Upper lobe of left lung (tissue), 6 donors: ENCODE measurements at regions not wholly inside any gene's neighbourhood (a gene's known extent, or its start where the extent isn't known, plus 50 kb on each side); places are given as distances from the start of the nearest gene placed in this dataset.
A peak's percentile ranks its signal among the peaks of the same experiment; 100 is the strongest.

Experiments
- ATAC-seq, 2 donors: fragments of 200-7000 bp; cut with Tn5 transposase; one replicate each; pipeline ENCODE4 v1.9.1; 2022; ENCODE audit warnings: mild to moderate bottlenecking in 2 of 2, moderate library complexity in 2 of 2; ENCODE audit not compliant: low FRiP score in 2 of 2
- DNase-seq, 2 donors: peaks; one replicate each; pipeline ENCODE4 v3.0.0-alpha.2; 2019 to 2020
- H3K27ac ChIP-seq, 4 donors: fragments of 200-600 bp; sonication (generic); one replicate each; pipeline ENCODE4 v1.5.1; 2016 to 2019
- H3K27me3 ChIP-seq, 4 donors: fragments of 200-600 bp; sonication (generic); one replicate each; pipeline ENCODE4 v1.5.1; 2017 to 2019
- H3K36me3 ChIP-seq, 4 donors: fragments of 200-600 bp; sonication (generic); one replicate each; pipeline ENCODE4 v1.5.1; 2016 to 2019
- H3K4me1 ChIP-seq, 4 donors: fragments of 200-600 bp; sonication (generic); one replicate each; pipeline ENCODE4 v1.5.1; 2018 to 2019
- H3K4me3 ChIP-seq, 4 donors: fragments of 200-600 bp; sonication (generic); one replicate each; pipeline ENCODE4 v1.5.1; 2017 to 2019; ENCODE audit warnings: mild to moderate bottlenecking in 2 of 4, moderate library complexity in 1 of 4
- H3K9me3 ChIP-seq, 4 donors: fragments of 200-600 bp; sonication (generic); one replicate each; pipeline ENCODE4 v1.5.1; 2018 to 2019
- CTCF ChIP-seq, 6 experiments: fragments of 450-650 bp in 4 of 6; fragments of 200-600 bp in 2 of 6; sonication (generic) in 2 of 6; IDR thresholded peaks; one replicate each; pipeline ENCODE4 v1.5.1; 2016 to 2019; ENCODE audit warnings: antibody characterized with exemption in 6 of 6
- EP300 ChIP-seq, 4 donors: sonication (generic); formaldehyde crosslinking; IDR thresholded peaks; one replicate each; pipeline ENCODE4 v1.5.1; 2017; ENCODE audit warnings: antibody characterized with exemption in 4 of 4, control low read depth in 2 of 4
- POLR2A ChIP-seq, 4 donors: fragments of 450-650 bp; IDR thresholded peaks; one replicate each; pipeline ENCODE4 v1.5.1; 2016 to 2017; ENCODE audit warnings: antibody characterized with exemption in 4 of 4, mild to moderate bottlenecking in 2 of 4
- POLR2AphosphoS5 ChIP-seq, 2 donors: sonication (generic); formaldehyde crosslinking; IDR thresholded peaks; one replicate each; pipeline ENCODE4 v1.5.1; 2017; ENCODE audit warnings: antibody characterized with exemption in 2 of 2
- WGBS, 2 donors: methylation state at CpG; one replicate each; pipeline ENCODE4 v1.1.5; 2017 to 2018; 5-methylcytosine and 5-hydroxymethylcytosine counted together
- donor health status: DM: no; HTN: no; CAD: no; lungs with moderate emphysema.
- donor health status: DM: no; HTN: yes; CAD: no; lungs with severe emphysema.

- H3K9me3 ChIP-seq: no peaks in the 10 kb centered on the region
- TF ChIP-seq CTCF (IDR thresholded peaks at IDR 0.05): no peak
- no peak for TF ChIP-seq EP300 (IDR thresholded peaks at IDR 0.05)
- TF ChIP-seq POLR2A (IDR thresholded peaks at IDR 0.05): no peak
- TF ChIP-seq POLR2AphosphoS5 (IDR thresholded peaks at IDR 0.05): no peak
- H3K27me3 ChIP-seq: no peaks in the 10 kb centered on the region
- no peaks in the 10 kb centered on the region for H3K36me3 ChIP-seq
- peak in 1 of 2 donors; percentile 26 for ATAC-seq
- H3K27ac ChIP-seq: no peak overlapping the region
- peak in 1 of 2 donors; percentile 52 for DNase-seq
- no peak overlapping the region for H3K4me3 ChIP-seq
- H3K4me1 ChIP-seq: no peaks in the 10 kb centered on the region
- 82 to 91% methylated on average over 3 to 10 of the region's 10 CpGs for WGBS, 2 donors
These were observed 144.6 kb upstream of the MRPS30 start for GRCh38 chr5:44663991-44664710.

- TF ChIP-seq POLR2A (IDR thresholded peaks at IDR 0.05) (no peak), POLR2AphosphoS5 (IDR thresholded peaks at IDR 0.05) (no peak), EP300 (IDR thresholded peaks at IDR 0.05) (no peak), CTCF (IDR thresholded peaks at IDR 0.05) (no peak)
- DNase-seq: no peak
These were observed 146.9 kb upstream of the MRPS30 start for GRCh38 chr5:44661851-44662250.

GRCh38 chr5:44660251-44660650 lies 148.5 kb upstream of the MRPS30 start:
- no peaks in the 10 kb centered on the region for H3K27me3 ChIP-seq
- no peaks in the 10 kb centered on the region for H3K4me1 ChIP-seq
- no peaks in the 10 kb centered on the region for H3K36me3 ChIP-seq
- DNase-seq (no peak), ATAC-seq (no peak)
- H3K27ac ChIP-seq: no peak overlapping the region
- TF ChIP-seq EP300 (IDR thresholded peaks at IDR 0.05) (no peak), CTCF (IDR thresholded peaks at IDR 0.05) (no peak), POLR2AphosphoS5 (IDR thresholded peaks at IDR 0.05) (no peak), POLR2A (IDR thresholded peaks at IDR 0.05) (no peak)
- peaks cover 0 to 15% (median 0%) of the 10 kb centered on the region in 4 donors for H3K9me3 ChIP-seq
- no peak overlapping the region for H3K4me3 ChIP-seq

More at GRCh38 chr5:44661851-44662250, 146.9 kb upstream of the MRPS30 start:
- Histone ChIP-seq H3K36me3 (no peaks in the 10 kb centered on the region), H3K9me3 (no peaks in the 10 kb centered on the region), H3K4me3 (no peak overlapping the region), H3K4me1 (no peaks in the 10 kb centered on the region), H3K27me3 (no peaks in the 10 kb centered on the region), H3K27ac (no peak overlapping the region)
- WGBS, 2 donors: 71 to 74% methylated on average over 1 of the region's 1 CpG
- no peak for ATAC-seq

GRCh38 chr5:44659334-44659733 lies 149.4 kb upstream of the MRPS30 start:
- H3K9me3 ChIP-seq: peaks cover 0 to 16% (median 0%) of the 10 kb centered on the region in 4 donors
- no peak overlapping the region for H3K27ac ChIP-seq
- no peak for ATAC-seq
- no peaks in the 10 kb centered on the region for H3K36me3 ChIP-seq
- WGBS, 2 donors: 59 to 62% methylated on average over 3 of the region's 3 CpGs
- no peak overlapping the region for H3K4me3 ChIP-seq
- TF ChIP-seq CTCF (IDR thresholded peaks at IDR 0.05) (no peak), POLR2A (IDR thresholded peaks at IDR 0.05) (no peak), POLR2AphosphoS5 (IDR thresholded peaks at IDR 0.05) (no peak), EP300 (IDR thresholded peaks at IDR 0.05) (no peak)
- H3K27me3 ChIP-seq: no peaks in the 10 kb centered on the region
- no peak for DNase-seq
- no peaks in the 10 kb centered on the region for H3K4me1 ChIP-seq

GRCh38 chr5:44652674-44653073 lies 156.1 kb upstream of the MRPS30 start:
- ATAC-seq (no peak), DNase-seq (no peak)
- no peak for TF ChIP-seq EP300 (IDR thresholded peaks at IDR 0.05)
- no peak for TF ChIP-seq CTCF (IDR thresholded peaks at IDR 0.05)
- no peak for TF ChIP-seq POLR2A (IDR thresholded peaks at IDR 0.05)
- no peak for TF ChIP-seq POLR2AphosphoS5 (IDR thresholded peaks at IDR 0.05)
- Histone ChIP-seq H3K9me3 (peaks cover 0 to 16% (median 0%) of the 10 kb centered on the region in 4 donors), H3K4me1 (no peaks in the 10 kb centered on the region), H3K36me3 (no peaks in the 10 kb centered on the region), H3K27me3 (no peaks in the 10 kb centered on the region), H3K4me3 (no peak overlapping the region), H3K27ac (no peak overlapping the region)
- WGBS, 2 donors: 40 to 41% methylated on average over 2 of the region's 2 CpGs
